HepG2 (cell line): ENCODE measurements at regions not wholly inside any gene's neighbourhood (a gene's known extent, or its start where the extent isn't known, plus 50 kb on each side); places are given as distances from the start of the nearest gene placed in this dataset.

ENCODE experiments used
- ATAC-seq: fragments of 200-7000 bp; cut with Tn5 transposase; 3 replicates; pipeline ENCODE4 v1.9.1; 2020; ENCODE audit warnings: mild to moderate bottlenecking, moderate library complexity
- BruUV-seq: library from RNA; stranded (reverse); fragments of 400-500 nt; replicated peaks from 2 replicates; lab custom pipeline; 2021; lab: Mats Ljungman, UMichigan
- CTCF ChIA-PET: fragments of 300-600 bp; formaldehyde crosslinking; extraction: SDS; loops from one replicate; lab custom pipeline; 2021; ENCODE audit warnings: low total read pairs, inconsistent platforms, low intra/inter-chr PET ratio; lab: Yijun Ruan, JAX
- POLR2A ChIA-PET: fragments of 350-600 bp; sonication (Branson Sonifier 250); formaldehyde crosslinking; loops from one replicate; lab custom pipeline; 2020; ENCODE audit warnings: antibody characterized with exemption, inconsistent platforms; lab: Yijun Ruan, JAX
- DNase-seq: peaks from one replicate; pipeline ENCODE4 v3.0.0-alpha.2; 2015; ENCODE audit warnings: low spot score
- FAIRE-seq: peaks from 3 replicates; lab custom pipeline; 2011; peaks lifted over from hg19 to GRCh38; lab: Jason Lieb, UNC
- H2AFZ ChIP-seq: one replicate; pipeline ENCODE4 v1.6.1; 2011; ENCODE audit warnings: low read length, inconsistent platforms
- H3K27ac ChIP-seq: fragments of 300-600 bp; 3 replicates; pipeline ENCODE4 v1.8.0; 2011; ENCODE audit warnings: mixed run types, mild to moderate bottlenecking, mixed read lengths, low read length, inconsistent platforms; ENCODE audit not compliant: insufficient read depth; ENCODE audit errors: extremely low read length
- H3K27me3 ChIP-seq, 2 experiments: fragments of 200-600 bp in 1 of 2; 2 replicates in 1 of 2; 3 replicates in 1 of 2; pipeline versions ENCODE4 v1.6.0 to v1.8.0; 2011; ENCODE audit warnings: low read length in 2 of 2, mild to moderate bottlenecking in 2 of 2, moderate library complexity in 2 of 2, inconsistent platforms in 1 of 2; ENCODE audit not compliant: insufficient read depth in 2 of 2, control insufficient read depth in 1 of 2
- H3K36me3 ChIP-seq, 2 experiments: fragments of 200-600 bp in 1 of 2; replicated peaks in 1 of 2; 2 replicates in 1 of 2; 3 replicates in 1 of 2; pipeline versions ENCODE4 v1.5.1 to v1.8.0; 2011; ENCODE audit warnings: low read length in 2 of 2, inconsistent platforms in 1 of 2; ENCODE audit not compliant: insufficient read depth in 2 of 2, control insufficient read depth in 1 of 2
- H3K4me1 ChIP-seq: 2 replicates; pipeline ENCODE4 v1.5.1; 2012; ENCODE audit warnings: low read length, inconsistent platforms; ENCODE audit not compliant: insufficient read depth
- H3K4me2 ChIP-seq: 2 replicates; pipeline ENCODE4 v1.6.0; 2011; ENCODE audit warnings: low read depth, low read length, inconsistent platforms
- H3K4me3 ChIP-seq, 3 experiments: fragments of 200-600 bp in 1 of 3; sonication (generic), shearing (Covaris generic) in 1 of 3; replicated peaks in 1 of 3; 2 replicates each; pipeline ENCODE4 v1.5.1; 2011 to 2016; ENCODE audit warnings: low read length in 3 of 3, inconsistent platforms in 2 of 3, low read depth in 2 of 3, mild to moderate bottlenecking in 2 of 3, control low read depth in 1 of 3, mixed read lengths in 1 of 3; ENCODE audit not compliant: insufficient read depth in 1 of 3
- H3K79me2 ChIP-seq: one replicate; pipeline ENCODE4 v1.6.1; 2011; ENCODE audit warnings: low read length, inconsistent platforms; ENCODE audit not compliant: insufficient read depth
- H3K9ac ChIP-seq: 2 replicates; pipeline ENCODE4 v1.6.0; 2011; ENCODE audit warnings: mild to moderate bottlenecking, low read depth, low read length, inconsistent platforms; ENCODE audit not compliant: insufficient read depth
- H3K9me3 ChIP-seq: 2 replicates; pipeline ENCODE4 v1.5.1; 2012; ENCODE audit warnings: mild to moderate bottlenecking, low read length
- H4K20me1 ChIP-seq: 2 replicates; pipeline ENCODE4 v1.6.0; 2011; ENCODE audit warnings: inconsistent platforms, mild to moderate bottlenecking, low read length, moderate library complexity; ENCODE audit not compliant: insufficient read depth
- ADNP ChIP-seq: sonication (generic); formaldehyde crosslinking; IDR thresholded peaks from 2 replicates; pipeline ENCODE4 v1.4.0; 2020; ENCODE audit warnings: missing genetic modification reagents
- CENPT ChIP-seq: sonication (generic); formaldehyde crosslinking; IDR thresholded peaks from 2 replicates; pipeline ENCODE4 v1.8.0; 2022; ENCODE audit warnings: low read depth, mild to moderate bottlenecking, moderate library complexity, missing genetic modification reagents
- HOXA3 ChIP-seq: sonication (generic); formaldehyde crosslinking; IDR thresholded peaks from 2 replicates; pipeline ENCODE4 v1.5.0; 2020; ENCODE audit warnings: missing genetic modification reagents
- IRF1 ChIP-seq: sonication (generic); formaldehyde crosslinking; IDR thresholded peaks from 2 replicates; pipeline ENCODE4 v1.4.0; 2020; ENCODE audit warnings: low read depth, mild to moderate bottlenecking, missing genetic modification reagents
- MAZ ChIP-seq, 2 experiments: sonication (generic) in 1 of 2; formaldehyde crosslinking in 1 of 2; IDR thresholded peaks; 2 replicates each; pipeline versions ENCODE4 v1.5.0 to v1.6.1; 2012 to 2020; ENCODE audit warnings: low read depth in 2 of 2, mild to moderate bottlenecking in 2 of 2, borderline replicate concordance in 1 of 2, improper control_type of control experiment in 1 of 2, low read length in 1 of 2, missing genetic modification reagents in 1 of 2, moderate library complexity in 1 of 2
- NCOA2 ChIP-seq: sonication (generic); formaldehyde crosslinking; IDR thresholded peaks from 2 replicates; pipeline ENCODE4 v1.8.0; 2022; ENCODE audit warnings: inconsistent platforms
- NFE2L1 ChIP-seq: sonication (generic); formaldehyde crosslinking; IDR thresholded peaks from 2 replicates; pipeline ENCODE4 v1.4.0; 2020; ENCODE audit warnings: missing genetic modification reagents, mild to moderate bottlenecking, borderline replicate concordance
- NR2F1 ChIP-seq, 2 experiments: fragments of 450-650 bp in 1 of 2; formaldehyde crosslinking in 1 of 2; IDR thresholded peaks; 2 replicates each; pipeline versions ENCODE4 v1.5.0 to v1.6.1; 2016 to 2020; ENCODE audit warnings: mild to moderate bottlenecking in 1 of 2, missing compliant biosample characterization in 1 of 2, missing genetic modification reagents in 1 of 2, moderate library complexity in 1 of 2
- RAD51 ChIP-seq: fragments of 450-650 bp; IDR thresholded peaks from 2 replicates; pipeline ENCODE4 v1.6.1; 2016; ENCODE audit warnings: borderline replicate concordance
- RARG ChIP-seq: sonication (generic); formaldehyde crosslinking; IDR thresholded peaks from 2 replicates; pipeline ENCODE4 v1.4.0; 2020; ENCODE audit warnings: low read depth, mild to moderate bottlenecking, missing genetic modification reagents
- RNF2 ChIP-seq: fragments of 450-650 bp; conservative IDR thresholded peaks from 2 replicates; pipeline ENCODE4 v1.6.1; 2016; ENCODE audit warnings: low read depth
- SALL1 ChIP-seq: sonication (generic); formaldehyde crosslinking; IDR thresholded peaks from 2 replicates; pipeline ENCODE4 v1.8.0; 2022; ENCODE audit warnings: mild to moderate bottlenecking, missing genetic modification reagents
- SKI ChIP-seq: fragments of 450-650 bp; IDR thresholded peaks from one replicate; pipeline ENCODE4 v1.6.1; 2018; ENCODE audit warnings: mild to moderate bottlenecking; ENCODE audit not compliant: partially characterized antibody
- SRSF4 ChIP-seq: fragments of 200-400 bp; formaldehyde crosslinking; IDR thresholded peaks from one replicate; pipeline ENCODE4 v1.6.1; 2018; ENCODE audit warnings: mild to moderate bottlenecking, low read depth, low read length, moderate library complexity; ENCODE audit not compliant: poor library complexity, severe bottlenecking
- ZNF17 ChIP-seq: sonication (generic); formaldehyde crosslinking; IDR thresholded peaks from 2 replicates; pipeline ENCODE4 v1.5.0; 2020; ENCODE audit warnings: mild to moderate bottlenecking, missing genetic modification reagents
- ZNF446 ChIP-seq: sonication (generic); formaldehyde crosslinking; IDR thresholded peaks from 2 replicates; pipeline ENCODE4 v1.5.0; 2020; ENCODE audit warnings: mild to moderate bottlenecking, missing genetic modification reagents
- ZNF513 ChIP-seq: sonication (generic); formaldehyde crosslinking; conservative IDR thresholded peaks from 2 replicates; pipeline ENCODE4 v1.5.0; 2020; ENCODE audit warnings: missing genetic modification reagents
- ZNF678 ChIP-seq: sonication (generic); formaldehyde crosslinking; IDR thresholded peaks from 2 replicates; pipeline ENCODE4 v1.4.0; 2020; ENCODE audit warnings: mild to moderate bottlenecking, missing genetic modification reagents
- ZNF777 ChIP-seq: sonication (generic); formaldehyde crosslinking; IDR thresholded peaks from 2 replicates; pipeline ENCODE4 v1.4.0; 2020; ENCODE audit warnings: missing genetic modification reagents
- WGBS: methylation state at CpG from one replicate; pipeline ENCODE4 v1.1.6; 2017; ENCODE audit warnings: low lambda C conversion rate; 5-methylcytosine and 5-hydroxymethylcytosine counted together
- in situ Hi-C: cut with HindIII; loops from 2 replicates; pipeline ENCODE4 v1.10.0; 2017; ENCODE audit warnings: low pct_unique_long_range_greater_than_20kb; ENCODE audit not compliant: extremely low pct_ligation_motif_present
- intact Hi-C: fragments of 100-400 bp; cut with micrococcal nuclease; formaldehyde crosslinking; loops from one replicate; pipeline ENCODE4 v1.10.0; 2022; ENCODE audit not compliant: unreplicated experiment

- in situ Hi-C loops, result no loop called here
- no peak overlapping the region for H3K9ac ChIP-seq
- H3K4me2 ChIP-seq, result no peak overlapping the region
- no peaks in the 10 kb centered on the region for H3K79me2 ChIP-seq
- no peaks in the 10 kb centered on the region for H3K36me3 ChIP-seq
- DNase-seq (no peak), FAIRE-seq (no peak), ATAC-seq (no peak)
- no peaks in the 10 kb centered on the region for H3K27me3 ChIP-seq
- TF ChIP-seq ZNF777 (CRISPR knock-in tag), result no peak
- no peak for TF ChIP-seq RARG (CRISPR knock-in tag)
- TF ChIP-seq NCOA2 (CRISPR knock-in tag), result no peak
- no peak for TF ChIP-seq ZNF678
- no peak for TF ChIP-seq SALL1 (CRISPR knock-in tag)
- no peak for TF ChIP-seq NFE2L1 (CRISPR knock-in tag)
- no peak for TF ChIP-seq IRF1 (CRISPR knock-in tag)
- TF ChIP-seq NR2F1 (CRISPR knock-in tag; IDR thresholded peaks at IDR 0.05), result no peak
- no peak for TF ChIP-seq ZNF446
- TF ChIP-seq SRSF4, result no peak
- TF ChIP-seq SKI, result no peak
- TF ChIP-seq ADNP (CRISPR knock-in tag), result no peak
- no peak for TF ChIP-seq CENPT (CRISPR knock-in tag)
- no peak for TF ChIP-seq ZNF17 (CRISPR knock-in tag)
- no peak for TF ChIP-seq ZNF513
- no peak for TF ChIP-seq RAD51
- no peak for TF ChIP-seq MAZ (IDR thresholded peaks at IDR 0.05; ENCODE audit: borderline replicate concordance, low read depth, low read length)
- no peak for TF ChIP-seq MAZ (CRISPR knock-in tag; IDR thresholded peaks at IDR 0.05; ENCODE audit: low read depth)
- TF ChIP-seq HOXA3 (CRISPR knock-in tag), result no peak
- no peak for TF ChIP-seq RNF2
- BruUV-seq, result no TSS peak
- no peak overlapping the region for H3K4me3 ChIP-seq
- H4K20me1 ChIP-seq, result no peaks in the 10 kb centered on the region
- H3K9me3 ChIP-seq, result no peaks in the 10 kb centered on the region
- H3K27ac ChIP-seq, result no peak overlapping the region
- H2AFZ ChIP-seq, result no peak overlapping the region
- WGBS, result 2% methylated on average over 6 of the region's 6 CpGs
- ChIA-PET CTCF (no interaction called here), POLR2A (no interaction called here)
- intact Hi-C loops, result no loop called here
- no peaks in the 10 kb centered on the region for H3K4me1 ChIP-seq
Measured at GRCh38 chr18:40018266-40018665, 1936.8 kb upstream of the PIK3C3 start.
